ENCODE measurements at regions not wholly inside any gene's neighbourhood (a gene's known extent, or its start where the extent isn't known, plus 50 kb on each side); places are given as distances from the start of the nearest gene placed in this dataset.
"Not testable (repeated sequence)": the region's sequence is repeated elsewhere in the genome, so short reads cannot be mapped to it uniquely, and the experiment has no call there.

- no peak for DNase-seq
These were observed 264.9 kb downstream of the C12orf75 start for GRCh38 chr12:105595440-105595839.

GRCh38 chr12:105596731-105597130 is 266.2 kb downstream of the C12orf75 start:
- DNase-seq = no peak

DNA sequence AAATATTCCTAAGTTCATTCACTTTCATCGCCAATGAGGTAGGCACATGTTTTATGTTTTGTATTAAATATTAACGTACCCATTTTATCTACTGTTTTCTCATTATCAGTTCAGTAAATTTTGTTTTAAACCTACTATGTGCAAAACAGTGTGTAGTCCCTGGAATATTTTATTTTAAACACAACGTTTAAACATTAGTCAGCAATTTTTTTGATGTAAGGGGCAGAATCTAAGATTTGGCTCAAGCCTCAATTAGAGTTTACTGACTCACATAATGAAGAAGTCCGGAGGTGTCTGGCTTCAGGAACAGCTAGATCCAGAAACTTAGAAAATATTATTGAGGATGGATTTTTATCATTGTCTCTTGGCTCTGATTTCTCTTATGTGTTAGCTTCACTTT is 267.5 kb downstream of the C12orf75 start:
- no peak for DNase-seq

- no peak for DNase-seq
These were observed 270.5 kb downstream of the C12orf75 start for GRCh38 chr12:105600911-105601545.

GRCh38 chr12:105602312-105602711 is 271.8 kb downstream of the C12orf75 start:
- DNase-seq = not testable (repeated sequence)

- not testable (repeated sequence) for DNase-seq
These were observed 273.8 kb downstream of the C12orf75 start for GRCh38 chr12:105604281-105604680.

DNA sequence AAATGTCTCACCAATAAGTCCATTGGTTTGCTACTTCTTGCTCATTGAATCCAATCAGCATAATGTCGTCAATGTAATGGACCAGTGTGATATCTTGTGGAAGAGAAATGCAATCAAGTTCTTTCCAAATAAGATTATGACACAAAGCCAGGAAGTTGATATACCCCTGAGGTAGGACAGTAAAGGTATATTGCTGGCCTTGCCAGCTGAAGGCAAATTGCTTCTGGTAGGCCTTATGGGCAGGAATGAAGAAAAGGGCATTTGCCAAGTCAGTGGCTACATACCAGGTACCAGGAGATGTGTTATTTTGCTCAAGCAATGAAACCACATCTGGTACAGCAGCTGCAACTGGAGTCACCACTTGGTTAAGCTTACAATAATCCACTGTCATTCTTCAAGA is 276.1 kb downstream of the C12orf75 start:
- not testable (repeated sequence) for DNase-seq

DNA sequence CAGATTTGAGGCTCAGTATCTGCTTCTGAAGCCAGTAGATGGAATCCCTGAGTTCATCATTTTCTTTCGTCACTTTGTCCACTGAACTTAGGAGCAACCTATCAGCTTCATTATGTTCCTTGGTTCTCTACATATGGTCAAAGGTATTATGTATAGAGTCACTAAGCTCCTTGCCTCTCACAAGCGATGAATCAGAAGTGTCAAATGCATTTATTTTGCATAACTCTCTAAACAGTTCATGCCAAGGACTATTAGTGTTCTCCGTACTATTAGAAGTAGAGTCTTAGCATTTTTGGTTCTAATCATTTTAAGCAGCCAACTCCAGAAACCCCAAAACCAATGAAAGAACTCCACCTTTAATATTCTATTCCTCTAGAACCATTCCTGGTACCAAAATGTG is 278.5 kb downstream of the C12orf75 start:
- DNase-seq = not testable (repeated sequence)

DNA sequence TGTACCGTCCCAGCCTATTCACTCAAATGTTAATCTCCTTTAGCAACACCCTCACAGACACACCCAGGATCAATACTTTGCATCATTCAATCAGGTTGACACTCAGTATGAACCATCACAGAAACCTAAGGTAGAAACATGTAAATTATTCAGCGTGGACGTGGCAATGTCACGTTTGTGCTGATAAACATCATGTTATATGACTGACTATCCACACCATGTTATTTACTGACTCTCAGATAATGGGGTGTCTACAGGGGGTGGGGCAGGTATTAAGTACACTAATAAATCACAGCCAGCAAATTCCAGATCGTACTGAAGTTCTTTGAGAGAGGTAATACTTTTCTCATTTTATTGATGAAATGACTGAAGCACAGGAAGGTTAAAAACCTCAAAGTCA is 280.0 kb downstream of the C12orf75 start:
- DNase-seq = no peak

DNA sequence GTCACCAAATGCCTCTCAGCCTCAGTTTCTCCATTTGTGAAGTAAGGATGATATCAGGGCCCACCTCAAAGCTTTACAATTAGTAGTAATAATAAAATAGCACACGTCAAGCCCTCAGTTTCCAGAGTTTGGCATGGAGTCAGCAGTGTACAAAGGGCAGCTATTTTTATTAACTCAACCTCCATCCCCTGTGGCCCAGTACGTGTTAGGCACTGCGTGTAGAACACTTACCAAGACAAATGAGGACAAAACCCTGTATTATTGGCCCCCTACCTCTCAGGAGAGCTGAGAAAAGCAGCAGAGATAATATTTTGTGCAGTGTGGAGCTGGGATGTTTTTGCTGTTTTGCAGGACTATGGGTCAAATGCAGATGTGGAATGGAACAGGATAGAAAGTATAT is 280.8 kb downstream of the C12orf75 start:
- no peak for DNase-seq

GRCh38 chr12:105613269-105613668 is 282.8 kb downstream of the C12orf75 start:
- DNase-seq = no peak

DNA sequence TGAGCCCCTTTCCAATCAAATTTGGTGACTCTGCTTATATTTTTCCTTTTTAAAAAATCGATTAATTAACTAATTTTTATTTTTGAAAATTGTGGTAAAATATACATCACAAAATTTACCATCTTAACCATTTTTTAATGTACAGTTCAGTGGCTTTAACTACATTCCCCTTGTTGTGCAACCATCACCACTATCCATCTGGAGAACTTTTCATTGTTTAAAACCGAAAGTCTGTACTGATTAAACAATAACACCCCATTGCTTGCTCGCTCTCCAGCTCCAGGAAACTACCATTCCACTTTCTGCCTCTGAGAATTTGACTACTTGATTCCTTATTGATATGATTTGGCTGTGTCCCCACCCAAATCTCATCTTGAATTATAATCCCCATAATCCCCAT is 283.4 kb downstream of the C12orf75 start:
- no peak for DNase-seq

- no peak for DNase-seq
These were observed 286.6 kb downstream of the C12orf75 start for GRCh38 chr12:105616971-105617540.

DNA sequence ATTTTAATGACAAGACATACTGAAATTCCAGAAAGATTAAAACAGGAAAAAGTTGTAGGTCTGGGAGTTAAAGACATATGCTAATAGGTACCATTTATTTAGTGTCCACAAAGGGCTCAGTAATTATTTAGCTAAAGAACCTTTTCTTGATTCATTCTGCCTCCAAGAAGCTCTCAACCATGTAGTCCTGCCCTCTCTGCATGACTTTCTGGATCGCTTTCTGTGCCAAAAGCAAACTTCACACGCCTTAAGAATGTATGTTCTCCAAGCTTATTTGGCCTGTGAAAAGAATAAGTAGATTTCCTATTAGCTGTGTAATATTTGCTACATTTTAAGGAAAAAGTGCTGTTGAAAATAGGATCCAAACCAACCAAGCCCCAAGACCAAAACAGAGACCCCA is 291.7 kb downstream of the C12orf75 start:
- no peak for DNase-seq

- DNase-seq = no peak
These were observed 292.6 kb downstream of the C12orf75 start for GRCh38 chr12:105622846-105623736.

DNA sequence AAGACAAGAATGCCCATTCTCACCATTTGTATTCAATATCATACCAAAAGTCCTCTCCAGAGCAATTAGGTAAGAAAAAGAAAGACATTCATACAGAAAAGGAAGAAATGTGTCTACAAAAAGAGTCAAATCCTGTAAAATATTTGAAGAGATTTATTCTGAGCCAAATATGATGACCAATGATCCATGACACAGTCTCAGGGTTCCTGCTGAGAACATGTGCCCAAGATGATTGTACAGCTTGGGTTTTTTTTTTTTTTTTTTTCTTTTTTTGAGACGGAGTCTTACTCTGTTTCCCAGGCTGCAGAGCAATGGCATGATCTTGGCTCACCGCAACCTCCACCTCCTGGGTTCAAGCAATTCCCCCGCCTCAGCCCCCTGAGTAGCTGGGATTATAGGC is 296.2 kb downstream of the C12orf75 start:
- no peak for DNase-seq

DNA sequence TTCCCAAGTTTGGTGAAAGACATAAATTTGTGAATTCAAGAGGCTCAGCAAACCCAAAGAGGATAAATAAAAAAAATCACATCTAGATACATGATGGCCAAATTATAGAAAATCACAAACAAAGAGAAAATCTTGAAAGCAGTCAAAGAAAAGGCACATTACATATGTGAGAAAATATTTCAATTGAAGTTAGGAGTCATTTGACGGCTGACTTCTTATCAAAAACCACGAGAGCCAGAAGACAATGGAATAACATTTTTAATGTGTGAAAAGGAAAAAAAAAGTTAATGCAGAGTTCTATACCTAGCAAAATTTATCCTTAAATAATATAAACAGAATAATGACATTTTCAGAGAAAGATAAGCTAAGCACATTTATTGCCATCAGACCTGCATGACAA is 307.0 kb downstream of the C12orf75 start:
- DNase-seq = no peak

GRCh38 chr12:105640761-105641160 is 310.3 kb downstream of the C12orf75 start:
- DNase-seq = no peak

- DNase-seq = no peak
These were observed 311.3 kb downstream of the C12orf75 start for GRCh38 chr12:105641749-105642148.

DNA sequence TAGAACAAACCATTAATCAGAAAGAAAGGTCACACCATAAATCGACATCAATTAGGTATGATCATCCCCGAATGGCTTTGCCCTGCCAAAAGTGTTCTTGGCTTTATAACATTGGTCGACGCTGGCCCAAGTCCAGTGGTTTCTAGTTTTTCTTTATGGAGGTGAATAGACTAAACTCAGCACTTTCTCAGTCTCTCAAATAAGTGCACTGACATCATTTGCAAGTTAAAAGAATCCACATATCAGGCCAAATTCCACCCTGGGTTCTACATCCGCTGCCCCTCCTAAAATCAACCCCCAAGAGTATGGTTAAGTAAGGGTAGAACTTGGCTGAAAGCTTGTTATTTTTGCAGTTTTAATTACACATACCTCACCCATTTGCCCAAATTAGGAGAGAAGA is 314.3 kb downstream of the C12orf75 start:
- no peak for DNase-seq

DNA sequence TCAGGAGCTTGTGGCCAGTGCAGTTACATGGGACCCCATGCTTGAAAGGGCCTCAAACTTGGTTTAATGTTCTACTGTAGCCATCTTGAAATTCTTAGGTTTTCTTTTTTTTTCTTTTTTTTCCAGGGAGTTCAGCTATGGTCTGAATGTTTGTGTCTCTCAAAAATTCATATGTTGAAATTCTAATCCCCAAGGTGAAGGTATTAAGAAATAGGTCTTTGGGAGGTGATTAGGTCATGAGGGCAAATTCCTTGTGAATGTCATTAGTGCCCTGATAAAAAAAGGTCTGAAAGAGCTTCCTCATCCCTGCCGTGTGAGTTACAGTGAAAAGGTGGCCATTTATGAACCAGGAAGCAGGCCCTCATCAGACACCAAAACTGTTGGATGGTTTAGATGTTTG is 324.1 kb downstream of the C12orf75 start:
- DNase-seq = no peak

DNA sequence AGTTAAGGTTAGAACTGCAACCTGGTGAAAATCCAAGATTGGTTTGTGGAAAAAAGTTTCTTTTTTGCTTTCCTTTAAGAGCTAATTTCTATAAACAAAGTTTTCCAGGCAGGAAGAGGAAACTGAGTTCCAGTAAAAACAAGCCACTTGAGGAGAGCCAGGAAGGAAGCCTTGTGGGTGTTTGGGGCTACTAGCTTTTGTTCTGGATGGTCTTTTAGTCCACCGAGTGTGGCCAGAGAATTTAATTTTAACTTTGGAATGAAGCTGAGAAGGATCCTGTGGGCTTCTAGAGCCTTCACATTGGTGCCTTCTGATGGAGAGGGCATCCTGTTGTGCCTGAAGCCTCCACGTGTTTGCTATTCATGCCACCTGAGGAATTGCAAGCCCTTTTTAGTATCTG is 327.9 kb downstream of the C12orf75 start:
- no peak for DNase-seq

GRCh38 chr12:105659355-105660075 is 329.0 kb downstream of the C12orf75 start:
- DNase-seq = no peak

Measured in T1000 (cell line).